ENCODE measurements at regions not wholly inside any gene's neighbourhood (a gene's known extent, or its start where the extent isn't known, plus 50 kb on each side); places are given as distances from the start of the nearest gene placed in this dataset.

- TF ChIP-seq CTCF (IDR thresholded peaks at IDR 0.05) = no peak
- TF ChIP-seq REST (IDR thresholded peaks at IDR 0.05; ENCODE audit: insufficient read depth in 1 of 2, low read depth in 2 of 2, low read length in 1 of 2) = no peak
- no peak for TF ChIP-seq POLR2AphosphoS5 (IDR thresholded peaks at IDR 0.05; ENCODE audit: low read depth, low read length)
- TF ChIP-seq SIN3A (IDR thresholded peaks at IDR 0.05; ENCODE audit: borderline replicate concordance, insufficient read depth, low read depth, low read length) = no peak
- TF ChIP-seq TCF7L2 (IDR thresholded peaks at IDR 0.05; ENCODE audit: low read depth, low read length) = no peak
Measured at GRCh38 chr3:124274051-124274450, 282.1 kb upstream of the ROPN1 start.
